Stimulated activated naive CD8-positive, alpha-beta T cell treated with anti-CD3 and anti-CD28 coated beads, Interleukin-15, amount 100 ng/mL, for 72 hours (primary cell): ENCODE measurements at regions not wholly inside any gene's neighbourhood (a gene's known extent, or its start where the extent isn't known, plus 50 kb on each side); places are given as distances from the start of the nearest gene placed in this dataset.

Source experiments
- ATAC-seq: fragments of 150-1000 bp; cut with Tn5 transposase; 2 replicates; pipeline ENCODE4 v1.10.0; 2021; ENCODE audit warnings: mild to moderate bottlenecking, moderate library complexity
- DNase-seq, 2 donors: peaks; one replicate each; pipeline ENCODE4 v3.0.0; 2021 to 2022
- H3K27ac Mint-ChIP-seq, 2 donors: one replicate each; pipeline ENCODE4 v1.8.0; 2022; ENCODE audit warnings: mild to moderate bottlenecking in 2 of 2, mixed read lengths in 2 of 2, moderate library complexity in 2 of 2
- H3K27me3 Mint-ChIP-seq: one replicate; pipeline ENCODE4 v1.8.0; 2022; ENCODE audit warnings: mixed read lengths
- H3K4me1 Mint-ChIP-seq: one replicate; pipeline ENCODE4 v1.8.0; 2022; ENCODE audit warnings: mild to moderate bottlenecking, mixed read lengths
- H3K4me3 Mint-ChIP-seq, 2 donors: one replicate each; pipeline ENCODE4 v1.8.0; 2022; ENCODE audit warnings: mild to moderate bottlenecking in 2 of 2, mixed read lengths in 2 of 2, moderate library complexity in 1 of 2
- H3K9me3 Mint-ChIP-seq, 2 donors: one replicate each; pipeline ENCODE4 v1.8.0; 2022; ENCODE audit warnings: mixed read lengths in 2 of 2

DNA sequence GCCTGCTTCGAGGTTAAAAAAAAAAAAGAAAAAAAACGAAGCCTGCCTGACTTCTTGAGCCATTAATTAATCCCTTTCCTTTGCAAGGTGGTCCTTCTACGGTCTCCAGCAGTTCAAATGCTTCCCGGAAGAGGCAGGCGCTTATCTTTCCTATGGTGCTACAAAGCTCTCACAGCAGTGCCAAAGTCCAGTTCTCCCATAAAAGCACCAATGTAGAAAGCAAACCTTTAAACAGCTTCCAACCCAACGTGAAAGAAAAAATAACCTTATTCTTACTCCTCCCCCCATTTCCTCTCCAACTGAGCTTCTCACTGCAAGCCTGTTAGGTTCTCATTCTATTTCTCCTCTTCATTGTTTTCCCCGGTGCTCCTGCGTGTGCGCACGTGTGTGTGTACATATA lies 317.4 kb upstream of the SOX11 start:
- peaks cover 10% of the 10 kb centered on the region for H3K27me3 Mint-ChIP-seq
- no peaks in the 10 kb centered on the region for H3K4me1 Mint-ChIP-seq
- H3K9me3 Mint-ChIP-seq = no peaks in the 10 kb centered on the region
- ATAC-seq = no peak
- H3K27ac Mint-ChIP-seq = no peak overlapping the region
- DNase-seq = no peak
- no peak overlapping the region for H3K4me3 Mint-ChIP-seq

- ATAC-seq = no peak
- DNase-seq = no peak
- no peaks in the 10 kb centered on the region for H3K9me3 Mint-ChIP-seq
- no peak overlapping the region for H3K27ac Mint-ChIP-seq
- H3K27me3 Mint-ChIP-seq = peaks cover 10% of the 10 kb centered on the region
- H3K4me1 Mint-ChIP-seq = no peaks in the 10 kb centered on the region
- H3K4me3 Mint-ChIP-seq = no peak overlapping the region
These were observed 314.9 kb upstream of the SOX11 start for GRCh38 chr2:5377323-5377722.

DNA sequence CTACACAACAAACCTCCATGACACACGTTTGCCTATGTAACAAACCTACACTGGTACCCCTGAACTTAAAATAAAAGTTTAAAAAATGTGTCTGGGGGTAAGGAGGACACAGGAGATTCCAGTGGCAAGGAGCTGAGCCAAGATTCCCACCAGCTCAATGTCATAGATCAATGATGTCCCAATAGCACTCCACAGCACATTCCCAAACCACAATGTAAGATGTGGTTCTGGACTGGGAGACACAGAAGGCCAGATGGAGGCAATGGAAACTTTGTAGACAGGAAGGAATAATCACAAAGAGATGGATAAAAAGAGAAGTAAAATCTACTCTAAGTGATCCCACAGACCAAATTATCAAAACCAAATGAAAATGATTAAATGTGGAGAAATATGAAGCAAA lies 312.4 kb upstream of the SOX11 start:
- DNase-seq (no peak), ATAC-seq (no peak)
- H3K27me3 Mint-ChIP-seq = peaks cover 7% of the 10 kb centered on the region
- H3K4me3 Mint-ChIP-seq = no peak overlapping the region
- no peaks in the 10 kb centered on the region for H3K4me1 Mint-ChIP-seq
- no peaks in the 10 kb centered on the region for H3K9me3 Mint-ChIP-seq
- no peak overlapping the region for H3K27ac Mint-ChIP-seq

DNA sequence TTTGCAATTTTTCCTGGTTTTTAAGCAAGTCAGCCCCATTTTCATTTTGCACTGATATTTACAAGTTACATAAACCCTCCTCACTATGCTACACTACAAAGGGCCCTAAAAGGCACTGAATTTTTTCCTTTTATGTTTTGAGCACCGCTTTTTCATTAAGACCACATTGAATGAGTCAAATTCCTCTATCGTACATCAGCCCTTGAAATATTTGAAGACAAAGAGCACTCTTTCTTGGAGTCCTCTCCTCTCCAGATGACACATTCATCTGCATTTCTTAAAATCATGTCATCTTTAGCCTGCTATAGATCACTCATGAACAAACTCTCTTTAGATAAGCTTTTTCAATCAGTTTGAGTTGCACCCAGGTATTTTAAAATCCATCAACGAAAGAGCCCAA lies 306.6 kb upstream of the SOX11 start:
- H3K4me3 Mint-ChIP-seq = no peak overlapping the region
- no peaks in the 10 kb centered on the region for H3K4me1 Mint-ChIP-seq
- H3K27me3 Mint-ChIP-seq = no peaks in the 10 kb centered on the region
- ATAC-seq (no peak), DNase-seq (no peak)
- H3K27ac Mint-ChIP-seq = no peak overlapping the region
- H3K9me3 Mint-ChIP-seq = no peaks in the 10 kb centered on the region

DNA sequence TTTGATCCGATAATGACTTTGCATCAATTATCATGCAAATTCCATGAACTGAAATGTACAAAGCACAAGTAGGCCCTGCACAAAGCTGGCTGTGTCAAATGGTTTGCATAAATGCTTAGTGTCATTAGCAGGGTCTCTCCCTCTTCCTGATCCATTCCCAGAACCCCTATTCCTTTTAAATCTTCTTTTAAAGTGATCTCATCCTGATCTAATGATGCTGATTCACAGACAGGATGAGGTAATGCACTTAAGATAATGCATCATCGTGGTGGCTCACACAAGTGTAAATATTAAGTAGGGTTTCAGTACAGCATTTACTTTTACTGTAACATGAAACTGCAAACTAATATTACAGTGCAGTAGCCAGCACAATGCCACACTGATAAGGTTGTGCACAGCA lies 304.8 kb upstream of the SOX11 start:
- DNase-seq = no peak
- no peak overlapping the region for H3K27ac Mint-ChIP-seq
- peaks cover 0 to 2% of the 10 kb centered on the region in 2 donors for H3K9me3 Mint-ChIP-seq
- ATAC-seq = no peak
- H3K4me1 Mint-ChIP-seq = no peaks in the 10 kb centered on the region
- H3K4me3 Mint-ChIP-seq = no peak overlapping the region
- H3K27me3 Mint-ChIP-seq = no peaks in the 10 kb centered on the region

DNA sequence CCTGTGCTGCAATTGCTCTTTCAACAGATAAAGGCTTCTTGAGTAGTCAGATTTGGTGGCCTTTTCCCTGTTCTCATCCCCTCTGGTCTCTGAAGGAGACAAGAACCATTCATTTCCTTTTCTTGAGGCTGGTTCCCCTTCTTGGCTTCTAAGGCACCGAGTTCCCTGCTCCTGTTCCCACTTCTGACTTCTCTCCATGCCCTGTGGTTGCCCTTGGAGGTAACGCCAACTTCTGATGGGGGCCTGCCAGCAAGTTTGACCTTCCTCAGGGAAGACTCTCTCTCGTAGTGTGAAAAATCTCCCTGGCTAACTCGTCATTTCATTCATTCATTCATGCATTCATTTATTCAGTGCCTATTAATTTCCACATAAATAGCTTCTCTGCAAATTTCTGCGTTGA lies 302.4 kb upstream of the SOX11 start:
- H3K4me3 Mint-ChIP-seq = no peak overlapping the region
- peaks cover 0 to 7% of the 10 kb centered on the region in 2 donors for H3K9me3 Mint-ChIP-seq
- no peak overlapping the region for H3K27ac Mint-ChIP-seq
- ATAC-seq = no peak
- H3K27me3 Mint-ChIP-seq = no peaks in the 10 kb centered on the region
- no peak for DNase-seq
- no peaks in the 10 kb centered on the region for H3K4me1 Mint-ChIP-seq

- ATAC-seq = no peak
- Mint-ChIP-seq H3K9me3 (peaks cover 0 to 7% of the 10 kb centered on the region in 2 donors), H3K4me1 (no peaks in the 10 kb centered on the region), H3K27me3 (no peaks in the 10 kb centered on the region), H3K27ac (peak overlapping the region in 1 of 2 donors; percentile 48), H3K4me3 (no peak overlapping the region)
- DNase-seq = no peak
These were observed 300.8 kb upstream of the SOX11 start for GRCh38 chr2:5391362-5391761.

- DNase-seq = no peak
These were observed 299.5 kb upstream of the SOX11 start for GRCh38 chr2:5392658-5393057.

DNA sequence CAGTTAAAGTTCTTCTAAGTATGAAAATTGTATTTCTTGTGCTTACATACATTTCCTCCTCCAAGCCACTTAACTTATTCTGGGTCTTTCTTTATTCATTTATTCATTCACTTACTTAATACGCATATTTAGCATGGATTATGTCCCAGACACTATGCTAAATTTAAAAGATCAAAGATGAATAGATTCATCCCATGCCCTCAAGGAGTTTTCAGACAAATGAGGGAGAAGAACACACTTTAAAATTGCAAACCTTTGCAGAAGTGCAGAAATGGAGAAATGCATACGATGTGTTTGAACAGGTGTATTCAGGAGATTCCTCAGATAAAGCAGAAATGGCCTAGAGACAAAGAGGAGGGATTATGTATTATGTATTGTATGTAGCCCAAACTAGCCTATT lies 298.7 kb upstream of the SOX11 start:
- ATAC-seq = no peak
- Mint-ChIP-seq H3K9me3 (peaks cover 0 to 7% of the 10 kb centered on the region in 2 donors), H3K4me3 (no peak overlapping the region), H3K27me3 (no peaks in the 10 kb centered on the region), H3K4me1 (no peaks in the 10 kb centered on the region), H3K27ac (no peak overlapping the region)
- no peak for DNase-seq

More at GRCh38 chr2:5392658-5393057, 299.5 kb upstream of the SOX11 start:
- H3K4me3 Mint-ChIP-seq = no peak overlapping the region
- no peak overlapping the region for H3K27ac Mint-ChIP-seq
- ATAC-seq = no peak
- peaks cover 0 to 7% of the 10 kb centered on the region in 2 donors for H3K9me3 Mint-ChIP-seq
- H3K4me1 Mint-ChIP-seq = no peaks in the 10 kb centered on the region
- H3K27me3 Mint-ChIP-seq = no peaks in the 10 kb centered on the region

DNA sequence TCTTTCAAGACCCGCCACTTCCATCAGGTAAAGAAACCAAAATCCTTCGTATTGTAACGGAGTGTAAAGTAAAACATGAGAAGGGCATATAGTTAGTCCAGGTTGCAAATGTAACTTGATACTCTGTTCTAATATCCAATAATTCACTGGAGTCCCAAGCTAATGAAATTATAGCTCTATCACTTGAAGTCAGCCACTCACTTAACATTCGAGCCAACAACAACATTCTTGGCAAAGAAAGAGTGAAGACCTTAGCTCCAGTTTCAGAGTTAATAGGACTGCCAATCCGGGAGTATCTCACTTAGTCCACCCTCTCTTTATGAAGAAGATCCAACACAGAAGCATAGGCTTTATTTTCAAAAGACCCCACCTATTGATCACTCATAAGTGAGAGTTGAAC lies 298.0 kb upstream of the SOX11 start:
- Mint-ChIP-seq H3K27me3 (no peaks in the 10 kb centered on the region), H3K4me1 (no peaks in the 10 kb centered on the region)
- no peak for DNase-seq

GRCh38 chr2:5401115-5401657 lies 291.0 kb upstream of the SOX11 start:
- H3K4me3 Mint-ChIP-seq = no peak overlapping the region
- no peak overlapping the region for H3K27ac Mint-ChIP-seq
- no peaks in the 10 kb centered on the region for H3K27me3 Mint-ChIP-seq
- peaks cover 0 to 6% of the 10 kb centered on the region in 2 donors for H3K9me3 Mint-ChIP-seq
- no peak for DNase-seq
- no peaks in the 10 kb centered on the region for H3K4me1 Mint-ChIP-seq
- no peak for ATAC-seq

More for the DNA sequence above, 298.0 kb upstream of the SOX11 start:
- no peak for ATAC-seq
- Mint-ChIP-seq H3K4me3 (no peak overlapping the region), H3K27ac (no peak overlapping the region), H3K9me3 (peaks cover 0 to 7% of the 10 kb centered on the region in 2 donors)

DNA sequence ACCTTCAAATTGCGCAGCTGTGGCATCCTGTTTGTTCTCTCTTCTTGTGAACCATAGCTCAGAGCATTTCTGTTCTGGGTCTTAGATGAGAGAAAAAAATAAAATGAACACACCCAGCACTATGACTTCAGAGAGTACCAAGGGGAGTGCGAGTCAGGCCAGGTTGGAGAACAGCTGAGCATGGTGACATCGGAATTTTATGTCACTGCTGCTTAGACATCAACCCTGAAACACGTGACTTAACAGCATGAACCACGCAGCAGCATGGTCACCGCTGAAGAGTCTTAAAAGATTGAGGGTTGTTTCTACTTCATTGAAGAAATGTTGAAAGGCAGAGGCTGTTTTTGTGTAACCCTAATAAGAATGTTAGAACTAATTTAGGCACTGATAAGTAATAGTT lies 288.8 kb upstream of the SOX11 start:
- no peak for DNase-seq
- Mint-ChIP-seq H3K9me3 (peaks cover 0 to 6% of the 10 kb centered on the region in 2 donors), H3K4me3 (no peak overlapping the region), H3K27ac (no peak overlapping the region), H3K4me1 (no peaks in the 10 kb centered on the region), H3K27me3 (no peaks in the 10 kb centered on the region)
- ATAC-seq = no peak

- no peaks in the 10 kb centered on the region for H3K9me3 Mint-ChIP-seq
- DNase-seq (no peak), ATAC-seq (no peak)
- no peaks in the 10 kb centered on the region for H3K27me3 Mint-ChIP-seq
- H3K27ac Mint-ChIP-seq = no peak overlapping the region
- no peaks in the 10 kb centered on the region for H3K4me1 Mint-ChIP-seq
- no peak overlapping the region for H3K4me3 Mint-ChIP-seq
These were observed 282.2 kb upstream of the SOX11 start for GRCh38 chr2:5409898-5410381.

- Mint-ChIP-seq H3K27ac (no peak overlapping the region), H3K27me3 (no peaks in the 10 kb centered on the region), H3K4me3 (no peak overlapping the region), H3K9me3 (no peaks in the 10 kb centered on the region), H3K4me1 (no peaks in the 10 kb centered on the region)
- no peak for ATAC-seq
- no peak for DNase-seq
These were observed 281.0 kb upstream of the SOX11 start for GRCh38 chr2:5410991-5411700.

DNA sequence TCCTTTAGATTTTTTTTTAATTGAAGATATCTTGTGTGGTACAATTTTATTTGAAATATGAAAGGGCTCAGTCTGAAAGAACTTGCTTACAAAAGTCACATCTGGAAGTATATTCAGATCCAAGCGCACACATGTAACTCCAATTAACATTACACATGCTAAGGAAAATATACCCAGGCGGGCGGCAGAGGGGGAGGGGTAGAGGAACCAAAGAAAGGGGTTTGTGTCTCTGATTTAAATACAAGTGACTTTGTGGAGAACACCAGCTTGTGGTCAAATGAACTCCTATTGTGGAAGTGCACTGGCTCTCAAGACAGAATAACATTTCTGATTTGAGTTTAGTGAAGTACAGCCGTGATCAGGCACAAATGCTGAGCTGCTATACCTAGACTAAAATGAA lies 280.2 kb upstream of the SOX11 start:
- Mint-ChIP-seq H3K4me1 (no peaks in the 10 kb centered on the region), H3K27ac (no peak overlapping the region), H3K27me3 (no peaks in the 10 kb centered on the region), H3K9me3 (no peaks in the 10 kb centered on the region), H3K4me3 (no peak overlapping the region)
- ATAC-seq (no peak), DNase-seq (no peak)

DNA sequence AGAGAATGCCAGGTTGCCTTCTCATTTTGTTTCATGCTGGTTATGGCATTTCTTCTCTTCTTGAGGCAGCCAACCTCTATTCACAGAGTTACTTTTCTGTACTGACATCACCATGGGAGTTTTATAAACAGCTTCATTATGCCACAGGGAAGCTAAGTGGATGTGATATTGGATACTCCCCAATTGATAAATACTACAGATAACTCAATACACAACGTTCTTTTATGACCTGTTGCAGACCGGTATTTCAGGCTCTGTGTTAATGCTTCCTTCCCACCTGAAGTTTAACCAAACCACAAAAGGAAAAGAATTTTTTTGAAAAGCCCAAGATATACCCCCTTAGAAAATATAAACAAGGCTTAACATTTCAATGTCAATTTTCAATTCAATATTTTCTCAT lies 258.3 kb upstream of the SOX11 start:
- ATAC-seq = no peak
- H3K27me3 Mint-ChIP-seq = no peaks in the 10 kb centered on the region
- H3K9me3 Mint-ChIP-seq = peaks cover 0 to 6% of the 10 kb centered on the region in 2 donors
- no peak overlapping the region for H3K27ac Mint-ChIP-seq
- H3K4me1 Mint-ChIP-seq = no peaks in the 10 kb centered on the region
- DNase-seq = no peak
- no peak overlapping the region for H3K4me3 Mint-ChIP-seq

- H3K4me1 Mint-ChIP-seq = no peaks in the 10 kb centered on the region
- ATAC-seq = no peak
- peaks cover 0 to 13% of the 10 kb centered on the region in 2 donors for H3K9me3 Mint-ChIP-seq
- H3K27me3 Mint-ChIP-seq = no peaks in the 10 kb centered on the region
- no peak overlapping the region for H3K4me3 Mint-ChIP-seq
- H3K27ac Mint-ChIP-seq = no peak overlapping the region
- DNase-seq = no peak
These were observed 254.8 kb upstream of the SOX11 start for GRCh38 chr2:5437375-5437774.
